Stomach (tissue), 8 donors: ENCODE measurements at regions not wholly inside any gene's neighbourhood (a gene's known extent, or its start where the extent isn't known, plus 50 kb on each side); places are given as distances from the start of the nearest gene placed in this dataset.
"Not testable (repeated sequence)": the region's sequence is repeated elsewhere in the genome, so short reads cannot be mapped to it uniquely, and the experiment has no call there.

Experiments used
- DNase-seq, 2 donors: peaks; one replicate each; pipeline versions ENCODE4 v3.0.0 to v3.0.0-alpha.2; 2013 to 2019
- H3K27ac ChIP-seq, 5 donors: fragments of 200-600 bp in 4 of 5; sonication (generic) in 4 of 5; one replicate each; pipeline ENCODE4 v1.5.1; 2013 to 2019; ENCODE audit warnings: mild to moderate bottlenecking in 1 of 5, moderate library complexity in 1 of 5
- H3K27me3 ChIP-seq, 3 donors: fragments of 200-600 bp; sonication (generic); one replicate each; pipeline ENCODE4 v1.5.1; 2017 to 2019; ENCODE audit warnings: mixed run types in 1 of 3
- H3K36me3 ChIP-seq, 4 donors: fragments of 200-600 bp; sonication (generic); 1 replicate in 3 of 4; 2 replicates in 1 of 4; pipeline ENCODE4 v1.5.1; 2016 to 2019
- H3K4me1 ChIP-seq, 4 donors: fragments of 200-600 bp; sonication (generic); one replicate each; pipeline ENCODE4 v1.5.1; 2016 to 2019
- H3K4me3 ChIP-seq, 4 donors: fragments of 200-600 bp; sonication (generic) in 3 of 4; one replicate each; pipeline ENCODE4 v1.5.1; 2016 to 2019; ENCODE audit warnings: mild to moderate bottlenecking in 1 of 4
- H3K9me3 ChIP-seq, 4 donors: fragments of 200-600 bp; sonication (generic); one replicate each; pipeline ENCODE4 v1.5.1; 2016 to 2019
- CTCF ChIP-seq, 7 experiments: fragments of 450-650 bp in 4 of 7; fragments of 200-600 bp in 3 of 7; sonication (generic) in 3 of 7; IDR thresholded peaks; one replicate each; pipeline ENCODE4 v1.5.1; 2016 to 2019; ENCODE audit warnings: antibody characterized with exemption in 7 of 7, control low read depth in 2 of 7, mild to moderate bottlenecking in 1 of 7
- EP300 ChIP-seq: sonication (generic); formaldehyde crosslinking; IDR thresholded peaks from one replicate; pipeline ENCODE4 v1.6.1; 2017; ENCODE audit warnings: antibody characterized with exemption
- POLR2A ChIP-seq, 4 donors: fragments of 450-650 bp; IDR thresholded peaks; one replicate each; pipeline ENCODE4 v1.6.1; 2016; ENCODE audit warnings: antibody characterized with exemption in 4 of 4, control low read depth in 2 of 4, mild to moderate bottlenecking in 1 of 4, moderate library complexity in 1 of 4
- POLR2AphosphoS5 ChIP-seq, 3 donors: sonication (generic); formaldehyde crosslinking; IDR thresholded peaks; one replicate each; pipeline ENCODE4 v1.6.1; 2016; ENCODE audit warnings: antibody characterized with exemption in 3 of 3
- WGBS, 5 donors: extraction: QIAGEN DNeasy Blood & Tissue Kit in 3 of 5; methylation state at CpG; one replicate each; pipeline versions ENCODE4 v1.1.5 to v1.1.7; 2013 to 2018; 5-methylcytosine and 5-hydroxymethylcytosine counted together
- intact Hi-C: fragments of 100-400 bp; cut with DNase I; formaldehyde crosslinking; loops from one replicate; pipeline ENCODE4 v1.15.1; 2023; ENCODE audit warnings: low total_unique reads
- donor health status: healthy with polysubstance abuse.
- donor health status: Bipolar disorder and iron deficiency.
- donor health status: healthy.

GRCh38 chr4:111323496-111323895 lies 700.6 kb upstream of the PITX2 start:
- no peak for TF ChIP-seq POLR2AphosphoS5 (IDR thresholded peaks at IDR 0.05)
- no peak for DNase-seq
- Histone ChIP-seq H3K4me3 (no peak overlapping the region), H3K9me3 (no peaks in the 10 kb centered on the region), H3K4me1 (no peaks in the 10 kb centered on the region), H3K27me3 (no peaks in the 10 kb centered on the region), H3K27ac (no peak overlapping the region), H3K36me3 (no peaks in the 10 kb centered on the region)
- intact Hi-C loops, result no loop called here
- 76 to 91% (median 82%) methylated on average over 6 of the region's 6 CpGs for WGBS, 5 donors

GRCh38 chr4:111323916-111324315 lies 701.0 kb upstream of the PITX2 start:
- Histone ChIP-seq H3K9me3 (no peaks in the 10 kb centered on the region), H3K36me3 (no peaks in the 10 kb centered on the region), H3K4me3 (no peak overlapping the region), H3K27ac (no peak overlapping the region), H3K27me3 (no peaks in the 10 kb centered on the region), H3K4me1 (no peaks in the 10 kb centered on the region)
- 80 to 87% (median 85%) methylated on average over 3 of the region's 3 CpGs for WGBS, 5 donors
- TF ChIP-seq CTCF (IDR thresholded peaks at IDR 0.05) (no peak), EP300 (no peak), POLR2A (IDR thresholded peaks at IDR 0.05) (no peak), POLR2AphosphoS5 (IDR thresholded peaks at IDR 0.05) (no peak)
- intact Hi-C loops, result no loop called here
- no peak for DNase-seq

GRCh38 chr4:111326450-111326849 lies 703.6 kb upstream of the PITX2 start:
- Histone ChIP-seq H3K27ac (no peak overlapping the region), H3K36me3 (no peaks in the 10 kb centered on the region), H3K9me3 (no peaks in the 10 kb centered on the region), H3K27me3 (no peaks in the 10 kb centered on the region), H3K4me1 (no peaks in the 10 kb centered on the region), H3K4me3 (no peak overlapping the region)
- TF ChIP-seq EP300 (no peak), POLR2A (IDR thresholded peaks at IDR 0.05) (no peak), CTCF (IDR thresholded peaks at IDR 0.05) (no peak), POLR2AphosphoS5 (IDR thresholded peaks at IDR 0.05) (no peak)
- WGBS, 5 donors, result 52 to 78% (median 70%) methylated on average over 1 of the region's 1 CpG
- intact Hi-C loops, result no loop called here
- no peak for DNase-seq

GRCh38 chr4:111330786-111331185 lies 707.9 kb upstream of the PITX2 start:
- H3K4me1 ChIP-seq, result no peaks in the 10 kb centered on the region
- no peak overlapping the region for H3K27ac ChIP-seq
- no peak for DNase-seq
- no peaks in the 10 kb centered on the region for H3K27me3 ChIP-seq
- no peaks in the 10 kb centered on the region for H3K36me3 ChIP-seq
- no peaks in the 10 kb centered on the region for H3K9me3 ChIP-seq
- WGBS, 5 donors, result 57 to 76% (median 68%) methylated on average over 2 of the region's 2 CpGs
- H3K4me3 ChIP-seq, result no peak overlapping the region
- TF ChIP-seq EP300, result no peak
- no peak for TF ChIP-seq POLR2A (IDR thresholded peaks at IDR 0.05)
- TF ChIP-seq CTCF (IDR thresholded peaks at IDR 0.05), result no peak
- TF ChIP-seq POLR2AphosphoS5 (IDR thresholded peaks at IDR 0.05), result no peak
- intact Hi-C loops, result no loop called here

GRCh38 chr4:111334361-111334760 lies 711.5 kb upstream of the PITX2 start:
- H3K36me3 ChIP-seq, result no peaks in the 10 kb centered on the region
- H3K27me3 ChIP-seq, result no peaks in the 10 kb centered on the region
- H3K27ac ChIP-seq, result no peak overlapping the region
- no peak overlapping the region for H3K4me3 ChIP-seq
- intact Hi-C loops, result no loop called here
- no peak for TF ChIP-seq CTCF (IDR thresholded peaks at IDR 0.05)
- TF ChIP-seq EP300, result no peak
- no peak for TF ChIP-seq POLR2AphosphoS5 (IDR thresholded peaks at IDR 0.05)
- no peak for TF ChIP-seq POLR2A (IDR thresholded peaks at IDR 0.05)
- DNase-seq, result no peak
- no peaks in the 10 kb centered on the region for H3K9me3 ChIP-seq
- H3K4me1 ChIP-seq, result no peaks in the 10 kb centered on the region

- H3K9me3 ChIP-seq, H3K36me3 ChIP-seq, H3K27ac ChIP-seq, intact Hi-C loops, DNase-seq, H3K4me3 ChIP-seq, H3K4me1 ChIP-seq, H3K27me3 ChIP-seq: not testable (repeated sequence)
- 67 to 75% (median 71%) methylated on average over 18 of the region's 18 CpGs for WGBS, 5 donors
Observed at GRCh38 chr4:111337186-111337876, 714.5 kb upstream of the PITX2 start.
